WTC11 (cell line): ENCODE measurements at regions not wholly inside any gene's neighbourhood (a gene's known extent, or its start where the extent isn't known, plus 50 kb on each side); places are given as distances from the start of the nearest gene placed in this dataset.
"Not testable (repeated sequence)": the region's sequence is repeated elsewhere in the genome, so short reads cannot be mapped to it uniquely, and the experiment has no call there.

Experiments used
- ATAC-seq: fragments of 200-7000 bp; cut with Tn5 transposase; 2 replicates; pipeline ENCODE4 v1.10.0; 2021; ENCODE audit warnings: mild to moderate bottlenecking, moderate library complexity
- CTCF ChIA-PET: fragments of 300-600 bp; sonication (Branson Sonifier 250); formaldehyde crosslinking; loops from one replicate; lab custom pipeline; 2021; ENCODE audit warnings: antibody characterized with exemption; lab: Charles Lee
- POLR2A ChIA-PET: fragments of 350-600 bp; sonication (Branson Sonifier 250); formaldehyde crosslinking; loops from one replicate; lab custom pipeline; 2021; ENCODE audit warnings: antibody characterized with exemption; lab: Charles Lee
- DNase-seq: peaks from one replicate; pipeline ENCODE4 v3.0.0; 2021; ENCODE audit warnings: low spot score
- H3K27ac Mint-ChIP-seq: 2 replicates; pipeline ENCODE4 v1.8.0; 2021; ENCODE audit warnings: mixed read lengths
- H3K27me3 Mint-ChIP-seq: 2 replicates; pipeline ENCODE4 v1.8.0; 2021; ENCODE audit warnings: low read depth, mild to moderate bottlenecking, moderate library complexity, mixed read lengths
- H3K36me3 Mint-ChIP-seq: 2 replicates; pipeline ENCODE4 v1.8.0; 2021; ENCODE audit warnings: mixed read lengths
- H3K4me1 Mint-ChIP-seq: 2 replicates; pipeline ENCODE4 v1.8.0; 2022; ENCODE audit warnings: mixed read lengths
- H3K4me3 Mint-ChIP-seq: 2 replicates; pipeline ENCODE4 v1.8.0; 2021; ENCODE audit warnings: mild to moderate bottlenecking, moderate library complexity, mixed read lengths
- H3K9me3 Mint-ChIP-seq: 2 replicates; pipeline ENCODE4 v1.8.0; 2021; ENCODE audit warnings: mixed read lengths
- ATF1 ChIP-seq: sonication (generic); formaldehyde crosslinking; IDR thresholded peaks from 2 replicates; pipeline ENCODE4 v1.8.1; 2023; ENCODE audit warnings: mild to moderate bottlenecking, moderate library complexity, missing genetic modification reagents
- ETV6 ChIP-seq: sonication (generic); formaldehyde crosslinking; IDR thresholded peaks from 2 replicates; pipeline ENCODE4 v1.8.1; 2022; ENCODE audit warnings: mild to moderate bottlenecking, missing genetic modification reagents
- FOXJ3 ChIP-seq: sonication (generic); formaldehyde crosslinking; IDR thresholded peaks from 2 replicates; pipeline ENCODE4 v1.9.0; 2021; ENCODE audit warnings: missing genetic modification reagents, mild to moderate bottlenecking, borderline replicate concordance
- IRF2 ChIP-seq: sonication (generic); formaldehyde crosslinking; IDR thresholded peaks from 2 replicates; pipeline ENCODE4 v1.8.0; 2022; ENCODE audit warnings: low read depth, missing genetic modification reagents, borderline replicate concordance
- JAZF1 ChIP-seq: fragments of 250-450 bp; sonication (Bioruptor Pico); IDR thresholded peaks from 2 replicates; pipeline ENCODE4 v1.9.0; 2021; ENCODE audit warnings: moderate library complexity, mild to moderate bottlenecking, inconsistent platforms
- KAT7 ChIP-seq: sonication (generic); formaldehyde crosslinking; IDR thresholded peaks from 2 replicates; pipeline ENCODE4 v1.8.1; 2023; ENCODE audit warnings: missing genetic modification reagents, mild to moderate bottlenecking, borderline replicate concordance
- NR3C1 ChIP-seq: sonication (generic); formaldehyde crosslinking; conservative IDR thresholded peaks from 2 replicates; pipeline ENCODE4 v1.8.1; 2023; ENCODE audit warnings: low read depth, mild to moderate bottlenecking, missing genetic modification reagents
- SOX15 ChIP-seq: fragments of 250-450 bp; sonication (Bioruptor Pico); IDR thresholded peaks from 2 replicates; pipeline ENCODE4 v1.9.0; 2021; ENCODE audit warnings: mild to moderate bottlenecking
- ZNF423 ChIP-seq: fragments of 250-450 bp; sonication (Bioruptor Pico); IDR thresholded peaks from 2 replicates; pipeline ENCODE4 v2.1.2; 2022; ENCODE audit warnings: mild to moderate bottlenecking, moderate library complexity
- TF ChIP-seq, protein P1 (sequence below): fragments of 250-450 bp; sonication (Bioruptor Pico); IDR thresholded peaks from 2 replicates; pipeline ENCODE4 v1.9.0; 2021; ENCODE audit warnings: mild to moderate bottlenecking
- TF ChIP-seq, protein P2 (sequence below): sonication (generic); formaldehyde crosslinking; IDR thresholded peaks from 2 replicates; pipeline ENCODE4 v1.8.0; 2022; ENCODE audit warnings: missing genetic modification reagents
- TF ChIP-seq, protein P3 (sequence below): sonication (generic); formaldehyde crosslinking; IDR thresholded peaks from 2 replicates; pipeline ENCODE4 v1.8.0; 2022; ENCODE audit warnings: mild to moderate bottlenecking, missing genetic modification reagents
- TF ChIP-seq, protein P4 (sequence below): sonication (generic); formaldehyde crosslinking; IDR thresholded peaks from 2 replicates; pipeline ENCODE4 v1.8.1; 2022; ENCODE audit warnings: mild to moderate bottlenecking, missing genetic modification reagents, moderate library complexity, borderline replicate concordance
- TF ChIP-seq, protein P5 (sequence below): sonication (generic); formaldehyde crosslinking; IDR thresholded peaks from 2 replicates; pipeline ENCODE4 v1.8.0; 2023; ENCODE audit warnings: missing genetic modification reagents
- TF ChIP-seq, protein P6 (sequence below): fragments of 250-450 bp; sonication (Bioruptor Pico); conservative IDR thresholded peaks from 2 replicates; pipeline ENCODE4 v1.9.0; 2021; ENCODE audit warnings: mild to moderate bottlenecking

DNA sequence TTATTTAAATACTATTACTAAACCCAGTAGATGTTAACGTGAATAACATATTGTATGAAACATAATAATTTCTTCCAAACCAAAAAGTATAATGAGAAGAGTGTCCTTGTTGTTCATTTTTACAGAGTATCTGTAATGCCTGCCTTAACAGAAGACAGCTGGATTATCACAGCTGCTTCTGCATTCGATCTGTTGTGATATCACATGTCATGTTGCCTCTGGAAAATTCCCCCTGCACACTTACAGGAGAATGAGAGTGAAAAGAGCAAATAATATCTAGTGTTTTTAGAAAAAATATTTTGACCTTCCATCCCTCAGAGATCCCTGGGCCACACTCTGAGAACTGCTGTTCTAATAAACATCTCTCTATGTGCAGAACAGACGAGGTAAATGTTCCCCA, 240.1 kb upstream of the NOCT start (continued):
- TF ChIP-seq, protein P1, sequence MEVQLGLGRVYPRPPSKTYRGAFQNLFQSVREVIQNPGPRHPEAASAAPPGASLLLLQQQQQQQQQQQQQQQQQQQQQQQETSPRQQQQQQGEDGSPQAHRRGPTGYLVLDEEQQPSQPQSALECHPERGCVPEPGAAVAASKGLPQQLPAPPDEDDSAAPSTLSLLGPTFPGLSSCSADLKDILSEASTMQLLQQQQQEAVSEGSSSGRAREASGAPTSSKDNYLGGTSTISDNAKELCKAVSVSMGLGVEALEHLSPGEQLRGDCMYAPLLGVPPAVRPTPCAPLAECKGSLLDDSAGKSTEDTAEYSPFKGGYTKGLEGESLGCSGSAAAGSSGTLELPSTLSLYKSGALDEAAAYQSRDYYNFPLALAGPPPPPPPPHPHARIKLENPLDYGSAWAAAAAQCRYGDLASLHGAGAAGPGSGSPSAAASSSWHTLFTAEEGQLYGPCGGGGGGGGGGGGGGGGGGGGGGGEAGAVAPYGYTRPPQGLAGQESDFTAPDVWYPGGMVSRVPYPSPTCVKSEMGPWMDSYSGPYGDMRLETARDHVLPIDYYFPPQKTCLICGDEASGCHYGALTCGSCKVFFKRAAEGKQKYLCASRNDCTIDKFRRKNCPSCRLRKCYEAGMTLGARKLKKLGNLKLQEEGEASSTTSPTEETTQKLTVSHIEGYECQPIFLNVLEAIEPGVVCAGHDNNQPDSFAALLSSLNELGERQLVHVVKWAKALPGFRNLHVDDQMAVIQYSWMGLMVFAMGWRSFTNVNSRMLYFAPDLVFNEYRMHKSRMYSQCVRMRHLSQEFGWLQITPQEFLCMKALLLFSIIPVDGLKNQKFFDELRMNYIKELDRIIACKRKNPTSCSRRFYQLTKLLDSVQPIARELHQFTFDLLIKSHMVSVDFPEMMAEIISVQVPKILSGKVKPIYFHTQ = no peak
- no peak for TF ChIP-seq JAZF1 (CRISPR knock-in tag)
- no peak for TF ChIP-seq ETV6 (CRISPR knock-in tag)

DNA sequence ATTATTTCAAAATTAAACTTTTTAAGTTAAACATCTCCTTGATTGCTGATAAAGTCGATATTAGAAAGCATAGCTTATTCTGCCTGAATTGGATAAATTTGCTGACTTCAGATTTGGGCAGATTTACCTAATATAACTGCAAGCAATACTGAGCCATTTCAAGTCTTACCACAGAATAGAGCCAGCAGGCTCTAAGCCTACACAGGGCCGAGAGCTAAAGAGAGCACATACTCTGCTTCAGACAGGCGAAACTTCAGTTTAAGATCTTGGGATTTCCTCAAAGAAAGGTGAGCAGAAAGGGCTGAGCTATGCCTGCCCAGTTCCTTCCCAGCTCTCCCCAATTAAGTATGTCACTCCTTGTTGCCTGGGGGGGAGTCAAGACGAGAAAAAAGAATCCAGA, 240.6 kb upstream of the NOCT start:
- TF ChIP-seq ATF1 (CRISPR knock-in tag) (no peak), KAT7 (CRISPR knock-in tag) (no peak), ETV6 (CRISPR knock-in tag) (no peak)
- TF ChIP-seq, protein P2, sequence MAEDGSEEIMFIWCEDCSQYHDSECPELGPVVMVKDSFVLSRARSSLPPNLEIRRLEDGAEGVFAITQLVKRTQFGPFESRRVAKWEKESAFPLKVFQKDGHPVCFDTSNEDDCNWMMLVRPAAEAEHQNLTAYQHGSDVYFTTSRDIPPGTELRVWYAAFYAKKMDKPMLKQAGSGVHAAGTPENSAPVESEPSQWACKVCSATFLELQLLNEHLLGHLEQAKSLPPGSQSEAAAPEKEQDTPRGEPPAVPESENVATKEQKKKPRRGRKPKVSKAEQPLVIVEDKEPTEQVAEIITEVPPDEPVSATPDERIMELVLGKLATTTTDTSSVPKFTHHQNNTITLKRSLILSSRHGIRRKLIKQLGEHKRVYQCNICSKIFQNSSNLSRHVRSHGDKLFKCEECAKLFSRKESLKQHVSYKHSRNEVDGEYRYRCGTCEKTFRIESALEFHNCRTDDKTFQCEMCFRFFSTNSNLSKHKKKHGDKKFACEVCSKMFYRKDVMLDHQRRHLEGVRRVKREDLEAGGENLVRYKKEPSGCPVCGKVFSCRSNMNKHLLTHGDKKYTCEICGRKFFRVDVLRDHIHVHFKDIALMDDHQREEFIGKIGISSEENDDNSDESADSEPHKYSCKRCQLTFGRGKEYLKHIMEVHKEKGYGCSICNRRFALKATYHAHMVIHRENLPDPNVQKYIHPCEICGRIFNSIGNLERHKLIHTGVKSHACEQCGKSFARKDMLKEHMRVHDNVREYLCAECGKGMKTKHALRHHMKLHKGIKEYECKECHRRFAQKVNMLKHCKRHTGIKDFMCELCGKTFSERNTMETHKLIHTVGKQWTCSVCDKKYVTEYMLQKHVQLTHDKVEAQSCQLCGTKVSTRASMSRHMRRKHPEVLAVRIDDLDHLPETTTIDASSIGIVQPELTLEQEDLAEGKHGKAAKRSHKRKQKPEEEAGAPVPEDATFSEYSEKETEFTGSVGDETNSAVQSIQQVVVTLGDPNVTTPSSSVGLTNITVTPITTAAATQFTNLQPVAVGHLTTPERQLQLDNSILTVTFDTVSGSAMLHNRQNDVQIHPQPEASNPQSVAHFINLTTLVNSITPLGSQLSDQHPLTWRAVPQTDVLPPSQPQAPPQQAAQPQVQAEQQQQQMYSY (CRISPR knock-in tag) = no peak
- CTCF ChIA-PET = interaction anchor here (1.1 to 1.6 kb wide), 3 partner anchors 15 to 96 kb away, joined by 4 to 6 read pairs (median 4); no protein-coding TSS in a partner anchor
- no peak for DNase-seq
- H3K9me3 Mint-ChIP-seq = no peaks in the 10 kb centered on the region
- no peaks in the 10 kb centered on the region for H3K36me3 Mint-ChIP-seq
- no peak; the same call in 1 of the 2 replicates for ATAC-seq
- no peaks in the 10 kb centered on the region for H3K27me3 Mint-ChIP-seq
- POLR2A ChIA-PET = interaction anchor here (0.5 to 0.6 kb wide), 3 partner anchors 50 to 197 kb away, joined by 3 read pairs; no protein-coding TSS in a partner anchor
- H3K4me1 Mint-ChIP-seq = peaks cover 9% of the 10 kb centered on the region
- no peak overlapping the region for H3K4me3 Mint-ChIP-seq
- H3K27ac Mint-ChIP-seq = no peak overlapping the region

DNA sequence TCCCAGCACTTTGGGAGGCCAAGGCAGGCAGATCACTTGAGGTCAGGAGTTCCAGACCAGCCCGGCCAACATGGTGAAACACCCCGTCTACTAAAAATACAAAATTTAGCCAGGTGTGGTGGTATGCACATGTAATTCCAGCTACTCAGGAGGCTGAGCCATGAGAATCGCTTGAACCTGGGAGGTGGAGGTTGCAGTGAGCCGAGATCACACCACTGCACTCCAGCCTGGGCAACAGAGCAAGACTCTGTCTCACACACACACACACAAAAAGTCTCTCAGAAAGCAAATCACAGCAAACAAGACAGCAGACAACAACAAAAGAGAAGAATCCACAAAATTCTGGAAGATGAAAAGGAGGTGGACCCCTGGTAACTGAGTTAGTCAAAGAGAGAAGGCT, 241.5 kb upstream of the NOCT start:
- ATAC-seq, H3K27me3 Mint-ChIP-seq, POLR2A ChIA-PET, H3K27ac Mint-ChIP-seq, H3K9me3 Mint-ChIP-seq, H3K4me1 Mint-ChIP-seq, H3K36me3 Mint-ChIP-seq, H3K4me3 Mint-ChIP-seq, DNase-seq: not testable (repeated sequence)
- CTCF ChIA-PET = interaction anchor here (1.1 to 1.6 kb wide), 2 partner anchors 15 to 97 kb away, joined by 4 to 6 read pairs; no protein-coding TSS in a partner anchor

DNA sequence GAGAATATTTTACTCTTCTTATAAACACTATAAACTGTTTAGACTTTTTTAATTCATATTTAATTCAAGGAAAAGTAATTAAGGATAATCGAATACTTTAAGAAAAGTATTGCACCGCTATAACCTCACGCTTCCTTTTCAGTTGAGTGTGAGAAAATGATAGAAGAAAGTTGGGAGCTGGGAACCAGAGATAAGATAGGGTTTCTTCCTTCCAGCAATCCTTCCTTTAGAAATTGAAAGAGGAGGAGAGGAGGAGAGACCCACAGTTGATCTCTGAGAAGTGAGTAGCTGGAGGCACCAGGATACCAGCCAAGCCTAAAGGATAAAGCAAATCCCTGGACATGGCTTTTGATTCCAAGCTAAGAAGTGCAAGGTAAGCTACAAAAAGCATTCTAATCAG, 242.3 kb upstream of the NOCT start:
- Mint-ChIP-seq H3K27ac (no peak overlapping the region), H3K27me3 (no peaks in the 10 kb centered on the region), H3K4me1 (peaks cover 9% of the 10 kb centered on the region), H3K9me3 (no peaks in the 10 kb centered on the region), H3K36me3 (no peaks in the 10 kb centered on the region), H3K4me3 (no peak overlapping the region)
- ChIA-PET POLR2A (no interaction called here), CTCF (no interaction called here)
- DNase-seq (no peak), ATAC-seq (no peak)
- TF ChIP-seq, protein P3, sequence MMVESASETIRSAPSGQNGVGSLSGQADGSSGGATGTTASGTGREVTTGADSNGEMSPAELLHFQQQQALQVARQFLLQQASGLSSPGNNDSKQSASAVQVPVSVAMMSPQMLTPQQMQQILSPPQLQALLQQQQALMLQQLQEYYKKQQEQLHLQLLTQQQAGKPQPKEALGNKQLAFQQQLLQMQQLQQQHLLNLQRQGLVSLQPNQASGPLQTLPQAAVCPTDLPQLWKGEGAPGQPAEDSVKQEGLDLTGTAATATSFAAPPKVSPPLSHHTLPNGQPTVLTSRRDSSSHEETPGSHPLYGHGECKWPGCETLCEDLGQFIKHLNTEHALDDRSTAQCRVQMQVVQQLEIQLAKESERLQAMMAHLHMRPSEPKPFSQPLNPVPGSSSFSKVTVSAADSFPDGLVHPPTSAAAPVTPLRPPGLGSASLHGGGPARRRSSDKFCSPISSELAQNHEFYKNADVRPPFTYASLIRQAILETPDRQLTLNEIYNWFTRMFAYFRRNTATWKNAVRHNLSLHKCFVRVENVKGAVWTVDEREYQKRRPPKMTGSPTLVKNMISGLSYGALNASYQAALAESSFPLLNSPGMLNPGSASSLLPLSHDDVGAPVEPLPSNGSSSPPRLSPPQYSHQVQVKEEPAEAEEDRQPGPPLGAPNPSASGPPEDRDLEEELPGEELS (CRISPR knock-in tag) = no peak
- TF ChIP-seq, protein P4, sequence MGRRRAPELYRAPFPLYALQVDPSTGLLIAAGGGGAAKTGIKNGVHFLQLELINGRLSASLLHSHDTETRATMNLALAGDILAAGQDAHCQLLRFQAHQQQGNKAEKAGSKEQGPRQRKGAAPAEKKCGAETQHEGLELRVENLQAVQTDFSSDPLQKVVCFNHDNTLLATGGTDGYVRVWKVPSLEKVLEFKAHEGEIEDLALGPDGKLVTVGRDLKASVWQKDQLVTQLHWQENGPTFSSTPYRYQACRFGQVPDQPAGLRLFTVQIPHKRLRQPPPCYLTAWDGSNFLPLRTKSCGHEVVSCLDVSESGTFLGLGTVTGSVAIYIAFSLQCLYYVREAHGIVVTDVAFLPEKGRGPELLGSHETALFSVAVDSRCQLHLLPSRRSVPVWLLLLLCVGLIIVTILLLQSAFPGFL (CRISPR knock-in tag) = no peak
- no peak for TF ChIP-seq ZNF423 (CRISPR knock-in tag)
- no peak for TF ChIP-seq FOXJ3 (CRISPR knock-in tag)
- no peak for TF ChIP-seq IRF2 (CRISPR knock-in tag)
- TF ChIP-seq NR3C1 (CRISPR knock-in tag) = no peak
- TF ChIP-seq ETV6 (CRISPR knock-in tag) = no peak
- no peak for TF ChIP-seq SOX15 (CRISPR knock-in tag)
- TF ChIP-seq, protein P5, sequence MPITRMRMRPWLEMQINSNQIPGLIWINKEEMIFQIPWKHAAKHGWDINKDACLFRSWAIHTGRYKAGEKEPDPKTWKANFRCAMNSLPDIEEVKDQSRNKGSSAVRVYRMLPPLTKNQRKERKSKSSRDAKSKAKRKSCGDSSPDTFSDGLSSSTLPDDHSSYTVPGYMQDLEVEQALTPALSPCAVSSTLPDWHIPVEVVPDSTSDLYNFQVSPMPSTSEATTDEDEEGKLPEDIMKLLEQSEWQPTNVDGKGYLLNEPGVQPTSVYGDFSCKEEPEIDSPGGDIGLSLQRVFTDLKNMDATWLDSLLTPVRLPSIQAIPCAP (CRISPR knock-in tag) = no peak
- TF ChIP-seq, protein P6, sequence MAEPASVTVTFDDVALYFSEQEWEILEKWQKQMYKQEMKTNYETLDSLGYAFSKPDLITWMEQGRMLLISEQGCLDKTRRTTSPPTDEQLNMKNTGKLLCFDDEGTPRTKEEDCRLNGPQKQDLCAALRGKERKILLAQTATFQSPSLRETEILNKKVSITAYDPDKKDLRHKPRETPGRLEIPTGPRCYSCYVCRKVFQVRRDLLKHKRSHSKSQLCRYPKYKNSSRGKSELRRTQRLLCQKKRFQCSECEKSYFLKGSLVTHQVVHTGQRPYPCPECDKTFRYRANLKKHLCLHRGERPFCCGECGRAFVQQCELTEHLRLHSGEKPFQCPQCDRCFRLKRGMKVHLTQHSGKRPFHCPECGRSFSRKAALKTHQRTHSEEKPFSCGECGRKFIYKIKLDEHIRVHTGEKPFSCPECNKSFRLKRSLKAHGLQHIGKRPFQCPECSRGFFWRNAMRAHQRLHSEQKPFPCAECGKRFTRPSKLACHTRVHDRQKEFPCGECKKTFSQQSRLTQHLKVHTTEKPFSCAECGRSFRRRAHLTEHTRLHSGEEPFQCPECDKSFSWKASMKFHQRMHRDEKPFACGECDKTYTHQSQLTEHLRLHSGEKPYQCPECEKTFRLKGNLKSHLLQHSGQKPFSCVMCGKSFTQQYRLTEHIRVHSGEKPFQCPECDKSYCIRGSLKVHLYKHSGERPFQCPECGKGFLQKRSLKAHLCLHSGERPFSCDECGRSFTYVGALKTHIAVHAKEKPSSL (CRISPR knock-in tag) = no peak
